Spleen (tissue), 7 donors: ENCODE measurements at regions not wholly inside any gene's neighbourhood (a gene's known extent, or its start where the extent isn't known, plus 50 kb on each side); places are given as distances from the start of the nearest gene placed in this dataset.

ENCODE experiments used
- CTCF ChIP-seq, 11 experiments: fragments of 200-600 bp in 7 of 11; fragments of 450-650 bp in 4 of 11; sonication (generic) in 4 of 11; IDR thresholded peaks in 8 of 11; conservative IDR thresholded peaks in 3 of 11; 1 replicate in 7 of 11; 2 replicates in 4 of 11; pipeline versions ENCODE4 v1.4.0 to v1.8.0; 2016 to 2021; ENCODE audit warnings: antibody characterized with exemption in 11 of 11, inconsistent platforms in 4 of 11, mild to moderate bottlenecking in 1 of 11
- POLR2A ChIP-seq, 3 donors: fragments of 450-650 bp; IDR thresholded peaks; one replicate each; pipeline ENCODE4 v1.5.1; 2017; ENCODE audit warnings: antibody characterized with exemption in 3 of 3, mild to moderate bottlenecking in 1 of 3
- POLR2AphosphoS5 ChIP-seq, 3 donors: sonication (generic); formaldehyde crosslinking; IDR thresholded peaks; one replicate each; pipeline ENCODE4 v1.5.1; 2017; ENCODE audit warnings: antibody characterized with exemption in 3 of 3
- donor health status: DM: no; HTN: no; CAD: no; lungs with moderate emphysema.
- donor health status: DM: no; HTN: no; CAD: no.
- donor health status: DM: no; HTN: no; CAD: no.

GRCh38 chr16:64165368-64165767 is 956.5 kb downstream of the CDH11 start:
- no peak for TF ChIP-seq CTCF (IDR thresholded peaks at IDR 0.05 in 8 of 11, conservative IDR thresholded peaks at IDR 0.05 in 3 of 11)
- TF ChIP-seq POLR2A (IDR thresholded peaks at IDR 0.05): no peak
- TF ChIP-seq POLR2AphosphoS5 (IDR thresholded peaks at IDR 0.05): no peak
